DMS53 treated with DMSO at 0.1 percent for 48 hours (cell line): ENCODE measurements at regions not wholly inside any gene's neighbourhood (a gene's known extent, or its start where the extent isn't known, plus 50 kb on each side); places are given as distances from the start of the nearest gene placed in this dataset.
"Not testable (repeated sequence)": the region's sequence is repeated elsewhere in the genome, so short reads cannot be mapped to it uniquely, and the experiment has no call there.

Experiments
- DNase-seq: peaks from one replicate; lab custom pipeline; 2025; ENCODE audit not compliant: unreplicated experiment; lab: John Stamatoyannopoulos, UW

DNA sequence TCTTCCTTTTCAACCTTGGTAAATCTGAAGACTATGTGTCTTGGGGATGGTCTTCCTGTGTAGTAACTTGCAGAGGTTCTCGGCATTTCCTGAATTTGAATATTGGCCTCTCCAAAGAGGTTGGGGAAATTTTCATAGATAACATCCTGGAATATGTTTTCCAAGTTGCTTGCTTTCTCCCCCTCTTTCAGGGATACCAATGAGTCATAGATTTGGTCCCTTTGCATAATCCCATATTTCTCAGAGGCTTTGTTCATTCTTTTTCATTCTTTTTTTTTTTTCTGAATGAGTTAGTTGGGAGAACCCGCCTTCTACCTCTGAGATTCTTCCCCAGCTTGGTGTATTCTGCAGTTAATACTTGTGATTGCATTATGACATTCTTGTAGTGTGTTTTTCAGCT lies 549.2 kb upstream of the AMOT start:
- DNase-seq, result no peak

DNA sequence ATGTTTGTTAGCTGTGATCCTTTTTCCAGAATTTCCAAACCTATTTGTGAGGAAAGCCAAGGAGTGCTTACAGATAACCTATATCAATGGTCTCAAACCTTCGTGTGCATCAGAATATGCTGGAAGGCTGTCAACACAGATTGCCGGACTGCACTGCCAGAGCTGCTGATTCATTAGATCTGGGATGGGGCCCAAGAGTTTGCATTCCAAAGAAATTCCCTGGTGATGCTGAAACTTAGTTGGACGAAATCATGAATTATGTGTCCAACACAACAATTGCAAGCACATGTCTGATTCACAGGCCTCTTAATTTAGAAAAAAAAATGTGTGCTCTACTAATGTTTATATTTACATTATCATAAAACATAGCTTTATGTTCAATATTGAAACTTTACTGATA lies 544.0 kb upstream of the AMOT start:
- no peak for DNase-seq

DNA sequence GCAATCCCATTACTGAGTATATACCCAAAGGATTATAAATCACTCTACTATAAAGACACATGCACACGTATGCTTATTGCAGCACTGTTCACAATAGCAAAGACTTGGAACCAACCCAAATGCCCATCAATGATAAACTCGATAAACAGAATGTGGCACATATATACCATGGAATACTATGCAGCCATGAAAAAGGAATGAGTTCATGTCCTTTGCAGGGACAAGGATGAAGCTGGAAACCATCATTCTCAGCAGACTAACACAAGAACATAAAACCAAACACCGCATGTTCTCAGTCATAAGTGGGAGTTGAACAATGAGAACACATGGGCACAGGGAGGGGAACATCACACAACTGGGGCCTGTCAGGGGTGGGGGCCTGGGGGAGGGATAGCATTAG lies 532.8 kb upstream of the AMOT start:
- not testable (repeated sequence) for DNase-seq

DNA sequence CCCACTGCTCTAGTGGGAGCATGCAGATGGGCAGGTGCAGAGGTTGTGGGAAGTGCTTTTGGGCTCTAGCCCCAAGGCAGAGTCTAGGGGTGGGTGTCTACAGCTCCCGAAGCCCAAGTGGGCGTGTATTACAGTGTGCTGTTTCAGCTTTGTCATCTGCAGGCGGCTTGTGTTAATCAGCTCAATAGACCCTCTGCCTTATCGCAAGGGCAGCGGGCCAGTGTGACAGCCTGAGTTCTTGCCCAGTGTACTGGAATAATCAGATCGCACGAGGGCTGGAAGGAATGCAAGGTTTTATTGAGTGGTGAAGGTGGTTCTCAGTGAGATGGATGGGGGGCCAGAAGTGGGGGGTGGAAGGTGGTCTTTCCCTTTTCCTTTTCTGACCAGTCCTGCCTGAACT lies 529.4 kb upstream of the AMOT start:
- no peak for DNase-seq

DNA sequence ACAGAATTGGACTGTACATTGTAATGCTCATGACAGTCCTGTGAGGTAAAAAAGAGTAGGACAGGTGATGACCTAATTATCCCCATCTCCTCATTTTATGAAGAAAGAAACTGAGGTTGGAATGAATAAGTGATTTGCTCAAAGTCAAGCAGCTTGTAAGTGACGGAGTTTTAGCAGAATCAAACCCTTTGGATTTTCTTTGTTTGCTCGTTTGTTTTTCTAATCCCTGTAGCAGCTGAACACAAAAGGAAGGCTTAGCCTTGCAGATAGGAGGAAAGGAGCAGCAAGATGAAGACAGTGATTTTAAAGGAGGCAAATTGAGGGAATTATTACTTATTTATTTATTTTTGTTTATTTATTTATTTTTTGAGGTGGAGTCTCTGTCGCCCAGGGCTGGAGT lies 528.4 kb upstream of the AMOT start:
- no peak for DNase-seq

DNA sequence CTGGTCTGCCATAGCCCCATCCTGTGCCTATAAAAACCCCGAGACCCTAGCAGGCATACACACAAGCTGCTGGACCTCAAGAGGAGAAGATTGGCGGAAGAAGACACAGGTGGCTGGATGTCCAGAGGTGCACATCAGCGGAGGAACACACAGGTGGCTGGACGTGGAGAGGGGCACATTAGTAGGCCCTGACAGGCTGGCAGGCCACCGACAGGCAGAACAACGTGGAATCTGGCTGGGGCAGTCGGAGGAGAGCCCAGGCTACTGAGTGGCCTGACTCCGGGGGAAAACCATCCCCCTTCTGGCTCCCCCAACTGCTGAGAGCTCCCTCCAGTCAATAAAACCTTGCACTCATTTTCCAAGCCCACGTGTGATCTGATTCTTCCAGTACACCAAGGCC lies 512.5 kb upstream of the AMOT start:
- DNase-seq, result no peak

DNA sequence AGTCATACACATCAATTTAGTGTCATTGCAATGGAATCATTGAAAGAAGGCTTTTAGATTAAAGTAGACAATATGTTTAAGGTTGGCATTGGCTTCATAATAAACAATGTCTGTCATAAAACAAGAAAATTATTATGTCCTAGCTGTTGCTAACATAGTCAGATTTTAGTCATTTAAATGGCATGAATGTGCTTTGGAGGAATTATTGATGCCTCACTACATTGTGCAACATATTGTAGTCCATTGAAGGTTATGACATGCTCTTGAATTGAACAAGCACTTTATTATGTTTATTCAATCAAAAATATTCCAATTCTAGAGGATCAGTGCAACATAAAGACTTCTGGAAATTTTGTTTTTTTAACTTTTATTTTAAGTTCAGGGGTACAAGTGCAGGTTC lies 489.8 kb upstream of the AMOT start:
- DNase-seq, result no peak

DNA sequence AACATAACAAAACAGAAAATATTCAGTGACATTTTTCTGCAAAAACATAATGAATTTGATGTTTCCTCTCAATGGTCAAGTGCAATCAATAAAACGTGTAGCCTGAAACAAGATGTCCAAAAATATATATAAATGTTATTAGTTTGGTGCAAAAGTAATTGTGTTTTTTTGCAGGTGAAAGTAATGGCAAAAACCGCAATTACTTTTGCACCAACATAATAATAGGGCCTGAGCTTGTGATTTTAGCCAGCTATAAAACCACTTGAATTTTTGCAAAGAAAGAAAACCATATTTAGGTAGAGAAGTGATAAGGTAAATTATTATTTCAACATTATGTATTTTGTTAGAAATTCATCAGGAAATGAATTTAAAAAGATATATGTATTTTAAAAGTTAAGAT lies 475.3 kb upstream of the AMOT start:
- DNase-seq, result no peak

DNA sequence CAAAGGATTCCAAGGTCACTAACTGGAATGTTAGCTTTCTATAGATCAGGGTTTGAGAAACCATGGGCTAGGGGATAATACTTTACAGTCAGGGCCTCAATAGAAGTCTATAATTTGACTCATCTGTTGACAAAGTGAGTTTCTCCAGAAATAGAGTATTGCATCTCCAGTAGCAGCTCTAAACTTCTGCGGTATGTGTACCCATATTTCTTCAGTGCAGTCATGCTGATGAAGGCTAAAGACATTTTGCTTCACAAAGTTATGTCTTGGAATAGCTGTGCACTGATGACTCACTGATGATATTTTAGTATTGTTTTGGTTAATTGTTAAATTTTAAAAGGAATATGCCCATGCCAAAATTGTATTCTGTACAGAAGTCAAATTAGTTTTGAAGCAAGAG lies 464.9 kb upstream of the AMOT start:
- DNase-seq, result no peak

DNA sequence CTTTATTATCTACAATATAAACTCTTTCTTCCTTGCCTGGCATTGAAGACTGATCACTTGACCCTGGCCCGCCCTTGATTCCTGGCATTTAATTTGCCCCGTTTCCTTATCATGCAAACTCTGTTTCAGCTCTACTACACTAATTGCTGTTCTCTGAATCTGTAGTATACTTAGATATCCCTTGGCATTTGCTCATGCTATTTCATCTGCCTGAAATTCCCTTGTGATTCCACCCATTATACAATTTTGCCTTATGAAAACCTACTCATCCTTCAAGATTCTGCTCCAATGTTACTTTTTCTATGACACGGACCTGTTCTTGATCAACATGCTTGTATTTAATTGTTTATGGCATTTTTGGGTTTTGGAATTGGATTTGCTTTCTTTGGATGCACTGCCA lies 459.9 kb upstream of the AMOT start:
- no peak for DNase-seq

DNA sequence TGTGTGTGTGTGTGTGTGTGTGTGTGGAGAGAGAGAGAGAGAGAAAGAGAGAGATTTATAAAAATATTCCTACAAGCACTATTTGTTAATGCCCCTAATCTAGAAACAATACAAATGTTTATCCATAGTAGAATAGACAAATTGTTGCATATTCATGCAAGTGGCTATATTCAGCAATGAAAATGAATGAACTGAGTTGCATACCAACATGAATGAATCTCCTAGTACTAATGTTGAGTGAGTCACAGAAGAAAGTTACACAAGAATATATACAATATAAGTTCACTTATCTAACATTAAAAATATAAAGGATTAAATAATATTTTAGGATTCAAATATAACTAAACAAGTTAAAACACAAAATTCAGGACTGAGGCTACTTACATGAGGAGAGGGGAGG lies 456.8 kb upstream of the AMOT start:
- no peak for DNase-seq

DNA sequence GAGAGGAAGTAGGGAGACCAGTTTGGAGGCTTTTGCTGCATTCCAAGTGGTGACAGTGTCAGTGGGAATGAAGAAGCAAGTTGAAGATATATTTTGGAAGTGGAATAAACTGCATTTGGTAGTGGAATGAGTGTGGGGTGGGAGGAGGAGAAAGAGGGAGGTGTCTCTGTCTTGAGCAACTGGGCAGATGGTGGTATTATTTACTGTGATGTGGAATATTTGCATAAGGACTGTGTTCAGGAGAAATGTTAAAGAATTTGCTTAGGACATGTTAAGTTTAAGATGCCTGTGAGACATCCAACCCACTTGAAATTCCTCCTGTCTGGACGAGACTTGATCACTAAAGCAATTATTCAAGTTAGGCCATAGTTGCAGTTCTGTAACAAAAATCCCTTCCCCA lies 448.9 kb upstream of the AMOT start:
- DNase-seq, result no peak

DNA sequence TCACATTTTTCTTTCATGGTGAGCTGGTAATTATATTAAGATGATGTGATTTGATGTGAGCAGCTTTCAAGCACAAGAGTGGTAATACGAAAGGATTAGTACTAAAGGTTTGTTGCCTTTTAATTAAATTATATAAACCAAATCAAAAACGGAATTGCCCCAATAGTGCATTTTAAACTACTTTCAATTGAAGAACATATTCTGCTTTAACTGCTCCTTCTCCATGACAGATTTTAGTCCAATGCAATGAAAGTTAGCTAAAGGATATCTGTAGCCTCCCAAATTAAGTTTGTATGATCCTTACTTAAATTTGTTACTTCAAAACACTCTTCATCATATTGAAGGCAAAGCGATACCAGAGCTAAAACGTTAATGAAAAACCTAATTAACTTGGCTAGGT lies 447.1 kb upstream of the AMOT start:
- no peak for DNase-seq

DNA sequence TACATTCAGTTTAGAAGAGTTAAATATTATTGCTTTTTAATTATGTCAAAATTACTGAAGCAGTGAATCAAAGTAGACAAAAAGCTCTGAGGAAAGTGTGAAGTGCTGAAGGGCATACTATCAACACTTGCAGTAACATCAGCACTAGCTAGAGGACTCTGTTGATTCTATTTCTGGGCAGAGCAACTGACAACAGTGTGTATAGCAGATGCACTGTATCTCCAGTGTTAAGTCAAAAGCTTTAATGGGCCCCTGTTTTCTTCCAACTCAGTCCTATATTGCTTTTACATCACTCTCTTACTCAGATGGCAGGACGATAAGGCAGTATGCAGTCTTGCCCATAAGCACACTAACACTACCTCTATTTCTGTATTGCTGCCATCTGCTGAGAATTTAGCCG lies 435.2 kb upstream of the AMOT start:
- no peak for DNase-seq

DNA sequence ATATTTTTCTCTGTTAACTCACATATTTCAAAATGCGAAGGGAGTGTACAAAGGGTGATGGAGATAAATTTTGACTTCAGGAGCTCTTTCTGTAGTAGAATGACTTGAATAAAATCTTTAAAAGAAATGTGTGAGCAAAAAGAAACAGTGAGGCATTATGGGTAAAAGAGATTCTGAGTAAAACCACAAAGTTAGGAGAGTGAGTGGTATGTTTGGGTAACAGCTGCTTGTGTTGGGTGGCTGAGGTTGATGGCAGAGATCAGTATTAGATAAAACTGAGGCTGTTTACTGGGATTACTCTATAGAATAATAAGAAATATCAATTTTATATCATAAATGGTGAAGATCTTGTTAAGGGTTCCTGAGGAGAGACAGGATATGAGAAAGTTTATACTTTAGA lies 434.2 kb upstream of the AMOT start:
- no peak for DNase-seq

DNA sequence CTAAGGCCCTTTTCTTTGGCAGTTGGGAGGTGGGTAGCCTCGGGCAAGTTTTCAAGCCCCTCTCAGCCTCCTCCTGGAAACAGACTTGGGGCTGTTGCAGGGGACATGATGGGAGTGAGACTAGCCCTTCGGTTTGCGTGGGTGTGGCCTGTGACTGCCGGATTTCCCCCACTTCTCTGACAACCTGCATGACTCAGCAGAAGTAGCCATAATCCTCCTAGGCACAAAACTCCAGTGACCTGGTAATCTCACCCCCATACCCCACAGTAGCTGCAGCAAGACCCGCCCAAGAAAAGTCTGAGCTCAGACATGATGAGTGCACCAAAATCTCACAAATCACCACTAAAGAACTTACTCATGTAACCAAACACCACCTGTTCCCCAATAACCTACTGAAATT lies 433.7 kb upstream of the AMOT start:
- no peak for DNase-seq

DNA sequence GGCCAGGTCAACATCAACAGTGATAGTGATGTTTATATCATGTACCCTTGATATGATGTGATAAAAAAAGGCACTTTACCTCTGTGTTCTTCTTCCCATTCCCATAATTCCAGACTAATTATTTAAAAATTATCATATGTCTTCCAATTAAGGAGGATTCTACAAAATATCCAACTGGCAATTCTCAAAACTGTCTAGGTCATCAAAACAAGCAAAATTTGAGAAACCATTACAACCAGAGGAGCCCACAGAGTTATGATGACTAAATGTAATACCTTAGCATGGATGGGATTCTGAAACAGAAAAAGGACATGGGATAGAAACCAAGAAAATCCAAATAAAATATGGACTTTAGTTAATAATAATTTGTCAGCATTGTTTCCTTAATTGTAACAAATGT lies 428.6 kb upstream of the AMOT start:
- DNase-seq, result no peak

DNA sequence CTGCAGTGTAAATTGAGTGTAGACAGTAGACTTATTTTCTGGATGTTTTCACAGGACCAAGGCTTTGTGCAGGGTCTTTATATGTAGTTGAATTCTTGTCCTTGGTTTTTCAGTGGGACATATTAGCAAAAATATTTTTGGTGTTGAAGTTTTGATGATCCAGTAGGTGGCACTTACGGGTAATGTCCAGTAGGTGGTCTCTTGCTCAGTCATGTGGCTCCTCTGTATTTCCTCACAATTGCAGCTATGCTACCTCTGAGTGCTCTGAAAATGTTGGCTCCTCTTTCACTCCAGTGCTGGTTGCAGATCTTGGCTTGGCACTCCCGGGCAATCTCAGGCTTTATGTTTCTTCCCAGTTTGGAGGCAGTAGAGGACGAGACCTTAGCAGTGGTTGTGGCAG lies 419.8 kb upstream of the AMOT start:
- DNase-seq, result no peak

DNA sequence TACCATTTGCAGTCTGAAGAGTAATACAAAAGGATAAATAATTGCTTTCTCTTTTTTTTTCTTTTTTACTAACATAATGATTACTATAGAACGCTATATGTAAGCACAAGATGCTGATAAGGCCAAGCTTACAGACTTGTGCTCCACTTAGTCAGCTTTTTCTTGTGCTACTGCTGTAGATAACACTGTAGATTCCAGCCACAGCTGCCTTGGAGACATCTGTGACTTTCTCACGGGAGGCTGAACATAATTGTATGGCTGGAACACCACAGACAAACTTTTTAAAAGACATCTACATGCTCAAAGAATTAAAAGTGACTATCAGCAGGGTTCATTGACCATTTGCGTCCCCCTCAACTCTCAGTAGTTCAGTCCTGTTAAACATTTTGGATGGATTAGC lies 381.7 kb upstream of the AMOT start:
- DNase-seq, result no peak

DNA sequence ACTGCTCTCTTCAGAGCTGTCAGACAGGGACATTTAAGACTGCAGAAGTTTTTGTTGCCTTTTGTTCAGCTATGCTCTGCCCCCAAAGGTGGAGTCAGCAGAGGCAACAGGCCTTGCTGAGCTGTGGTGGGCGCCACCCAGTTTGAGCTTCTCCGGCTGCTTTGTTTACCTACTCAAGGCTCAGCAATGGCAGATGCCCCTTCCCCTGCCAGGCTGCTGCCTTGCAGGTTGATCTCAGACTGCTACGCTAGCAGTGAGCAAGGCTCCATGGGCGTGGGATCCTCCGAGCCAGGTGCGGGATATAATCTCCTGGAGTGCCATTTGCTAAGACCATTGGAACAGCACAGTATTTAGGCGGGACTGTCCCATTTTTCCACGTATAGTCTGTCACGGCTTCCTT lies 371.4 kb upstream of the AMOT start:
- no peak for DNase-seq

DNA sequence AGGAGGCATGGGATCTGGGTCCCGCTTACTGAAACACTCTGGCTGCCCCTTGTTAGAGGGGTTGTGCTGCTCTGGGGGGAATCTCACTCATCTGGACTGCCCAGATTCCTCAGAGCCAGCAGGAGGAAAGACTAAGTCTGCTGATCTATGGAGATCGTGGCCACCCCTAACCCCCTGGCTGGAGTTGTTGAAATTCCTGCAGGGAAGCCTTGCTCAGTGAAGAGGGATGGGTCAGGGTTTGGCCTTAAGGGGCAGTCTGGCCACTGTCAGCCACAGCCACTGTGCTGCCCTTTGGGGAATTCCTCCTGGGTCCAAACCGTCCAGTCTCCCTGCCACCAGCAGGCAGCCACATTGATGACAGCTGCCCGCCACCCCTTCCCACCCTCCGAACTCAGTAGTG lies 362.0 kb upstream of the AMOT start:
- DNase-seq, result no peak

DNA sequence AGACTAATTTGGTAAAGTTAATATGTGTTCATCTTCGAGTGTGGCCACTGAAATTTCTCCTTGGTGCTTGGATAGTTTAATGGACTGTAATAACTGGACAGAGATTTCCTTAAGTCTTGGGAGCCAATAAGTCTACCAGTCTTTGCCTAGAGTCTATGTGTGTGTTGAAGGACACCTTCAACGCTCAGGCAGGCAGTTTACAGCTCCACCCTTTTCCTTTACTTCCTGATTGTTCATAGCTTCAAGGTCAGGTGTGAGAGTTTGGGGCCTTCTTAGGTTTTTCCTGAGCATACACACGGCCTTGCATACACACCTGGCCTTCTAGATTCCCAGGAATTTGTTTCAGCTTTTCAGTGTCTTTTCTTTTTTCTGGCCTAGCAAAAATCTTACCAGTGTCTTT lies 355.3 kb upstream of the AMOT start:
- DNase-seq, result no peak

DNA sequence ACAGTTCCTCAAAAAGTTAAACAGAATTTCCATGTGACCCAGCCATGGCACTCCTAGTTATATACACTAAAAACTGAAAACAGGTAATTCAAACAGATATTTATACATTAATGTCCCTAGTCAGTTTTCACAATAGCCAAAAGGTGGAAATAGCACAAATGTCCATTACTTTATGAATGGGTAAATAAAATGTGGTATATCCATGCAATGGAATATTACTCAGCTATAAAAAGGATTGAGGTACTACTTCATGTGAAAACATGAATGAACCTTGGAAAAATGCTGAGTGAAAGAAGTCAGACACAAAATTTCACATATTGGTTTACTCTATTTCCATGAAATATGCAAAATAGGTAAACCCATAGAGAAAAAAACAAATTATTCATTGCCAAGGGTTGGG lies 351.8 kb upstream of the AMOT start:
- DNase-seq, result no peak

DNA sequence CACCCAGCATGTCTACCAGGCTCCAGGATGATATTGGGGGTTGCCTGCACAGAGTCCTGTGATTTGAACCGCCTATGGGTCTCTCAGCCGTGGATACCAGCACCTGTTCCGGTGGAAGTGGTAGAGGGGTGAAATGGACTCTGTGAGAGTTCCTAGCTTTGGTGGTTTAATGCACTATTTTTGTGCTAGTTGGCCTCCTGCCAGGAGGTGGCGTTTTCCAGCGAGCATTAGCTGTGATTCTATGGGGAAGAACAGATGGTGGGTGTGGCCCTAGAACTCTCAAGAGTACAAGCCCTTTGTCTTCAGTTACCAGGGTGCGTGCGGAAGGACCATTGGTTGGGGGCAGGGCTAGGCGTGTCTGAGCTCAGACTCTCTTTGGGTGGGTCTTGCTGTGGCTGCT lies 316.9 kb upstream of the AMOT start:
- DNase-seq, result no peak
